Ovary (tissue), 7 donors: ENCODE measurements at regions not wholly inside any gene's neighbourhood (a gene's known extent, or its start where the extent isn't known, plus 50 kb on each side); places are given as distances from the start of the nearest gene placed in this dataset.

ENCODE experiments used
- DNase-seq, 5 donors: peaks; one replicate each; pipeline ENCODE4 v3.0.0-alpha.2; 2019 to 2020
- H3K27ac ChIP-seq, 2 donors: fragments of 200-600 bp; one replicate each; pipeline versions ENCODE4 v1.5.1 to v1.8.0; 2019 to 2022
- H3K27me3 ChIP-seq: fragments of 200-600 bp; one replicate; pipeline ENCODE4 v1.8.0; 2022
- H3K36me3 ChIP-seq: fragments of 200-600 bp; sonication (generic); one replicate; pipeline ENCODE4 v1.5.1; 2019
- H3K4me1 ChIP-seq: one replicate; pipeline ENCODE4 v1.8.1; 2013; ENCODE audit warnings: mild to moderate bottlenecking, moderate library complexity; ENCODE audit not compliant: insufficient read depth
- H3K4me3 ChIP-seq: fragments of 200-600 bp; sonication (generic); one replicate; pipeline ENCODE4 v1.5.1; 2017
- H3K9me3 ChIP-seq, 2 donors: fragments of 200-600 bp in 1 of 2; sonication (generic) in 1 of 2; one replicate each; pipeline versions ENCODE4 v1.5.1 to v1.8.1; 2013 to 2019; ENCODE audit warnings: mild to moderate bottlenecking in 1 of 2, moderate library complexity in 1 of 2
- CTCF ChIP-seq, 3 donors: fragments of 450-650 bp in 2 of 3; fragments of 200-600 bp in 1 of 3; IDR thresholded peaks; one replicate each; pipeline versions ENCODE4 v1.5.1 to v1.8.0; 2016 to 2022; ENCODE audit warnings: antibody characterized with exemption in 3 of 3, mild to moderate bottlenecking in 1 of 3
- EP300 ChIP-seq: sonication (generic); formaldehyde crosslinking; IDR thresholded peaks from one replicate; pipeline ENCODE4 v1.6.1; 2017; ENCODE audit warnings: antibody characterized with exemption
- POLR2A ChIP-seq: fragments of 450-650 bp; IDR thresholded peaks from one replicate; pipeline ENCODE4 v1.6.1; 2017; ENCODE audit warnings: antibody characterized with exemption, mild to moderate bottlenecking, moderate library complexity
- WGBS, 3 donors: extraction: QIAGEN DNeasy Blood & Tissue Kit in 1 of 3; methylation state at CpG; one replicate each; pipeline versions ENCODE4 v1.1.5 to v1.1.7; 2013 to 2017; 5-methylcytosine and 5-hydroxymethylcytosine counted together
- intact Hi-C, 4 donors: fragments of 100-400 bp; cut with DNase I; formaldehyde crosslinking; loops; one replicate each; pipeline versions ENCODE4 v1.11.0 to v1.15.1; 2022 to 2023
- donor health status: DM: no; HTN: no; CAD: no; lungs with moderate emphysema.
- donor health status: DM: no; HTN: no; CAD: no.
- donor health status: Bipolar disorder and iron deficiency.
- donor health status: DM: no; HTN: no; CAD: no.
- donor health status: DM: yes; HTN: yes; CAD: no.

- H3K4me1 ChIP-seq = peaks cover 2% of the 10 kb centered on the region
- TF ChIP-seq CTCF (IDR thresholded peaks at IDR 0.05) = no peak
- TF ChIP-seq POLR2A = no peak
- TF ChIP-seq EP300 = no peak
- no peak overlapping the region for H3K27ac ChIP-seq
- no peaks in the 10 kb centered on the region for H3K36me3 ChIP-seq
- no peak for DNase-seq
- H3K4me3 ChIP-seq = no peak overlapping the region
- H3K9me3 ChIP-seq = no peaks in the 10 kb centered on the region
- H3K27me3 ChIP-seq = no peaks in the 10 kb centered on the region
- 70 to 84% (median 77%) methylated on average over 3 of the region's 3 CpGs for WGBS, 3 donors
- intact Hi-C loops = no loop called here
Observed at GRCh38 chr5:155983954-155984353, 343.0 kb upstream of the SGCD start.

GRCh38 chr5:155987265-155987810, 339.6 kb upstream of the SGCD start:
- 83 to 84% (median 84%) methylated on average over 5 of the region's 5 CpGs for WGBS, 3 donors
- TF ChIP-seq POLR2A (no peak), EP300 (no peak), CTCF (IDR thresholded peaks at IDR 0.05) (no peak)
- H3K27me3 ChIP-seq = no peaks in the 10 kb centered on the region
- H3K27ac ChIP-seq = no peak overlapping the region
- no peaks in the 10 kb centered on the region for H3K4me1 ChIP-seq
- intact Hi-C loops = no loop called here
- no peaks in the 10 kb centered on the region for H3K36me3 ChIP-seq
- H3K4me3 ChIP-seq = no peak overlapping the region
- H3K9me3 ChIP-seq = no peaks in the 10 kb centered on the region
- DNase-seq = no peak

- intact Hi-C loops = no loop called here
- WGBS, 3 donors = 80 to 94% (median 81%) methylated on average over 1 of the region's 1 CpG
- Histone ChIP-seq H3K4me1 (no peaks in the 10 kb centered on the region), H3K27ac (no peak overlapping the region), H3K27me3 (no peaks in the 10 kb centered on the region), H3K9me3 (no peaks in the 10 kb centered on the region), H3K4me3 (no peak overlapping the region), H3K36me3 (no peaks in the 10 kb centered on the region)
- no peak for TF ChIP-seq POLR2A
- TF ChIP-seq EP300 = no peak
- no peak for TF ChIP-seq CTCF (IDR thresholded peaks at IDR 0.05)
- no peak for DNase-seq
Observed at GRCh38 chr5:155989879-155990278, 337.1 kb upstream of the SGCD start.

- TF ChIP-seq EP300 = no peak
- no peaks in the 10 kb centered on the region for H3K36me3 ChIP-seq
- no peaks in the 10 kb centered on the region for H3K9me3 ChIP-seq
- no peaks in the 10 kb centered on the region for H3K27me3 ChIP-seq
- no peak overlapping the region for H3K27ac ChIP-seq
- intact Hi-C loops = no loop called here
- H3K4me1 ChIP-seq = no peaks in the 10 kb centered on the region
- DNase-seq = no peak
- H3K4me3 ChIP-seq = no peak overlapping the region
- 86 to 95% (median 92%) methylated on average over 5 of the region's 5 CpGs for WGBS, 3 donors
Observed at GRCh38 chr5:155996123-155996522, 330.8 kb upstream of the SGCD start.

GRCh38 chr5:155998257-155998656, 328.7 kb upstream of the SGCD start:
- Histone ChIP-seq H3K27me3 (no peaks in the 10 kb centered on the region), H3K4me3 (no peak overlapping the region), H3K4me1 (no peaks in the 10 kb centered on the region), H3K36me3 (no peaks in the 10 kb centered on the region), H3K27ac (no peak overlapping the region), H3K9me3 (no peaks in the 10 kb centered on the region)
- DNase-seq = no peak
- whole genome bisulfite sequencing, 3 donors = 89 to 93% (median 90%) methylated on average over 2 of the region's 2 CpGs
- intact Hi-C loops = no loop called here
- no peak for TF ChIP-seq POLR2A
- TF ChIP-seq CTCF (IDR thresholded peaks at IDR 0.05) = no peak
- no peak for TF ChIP-seq EP300
